OCI-LY7 (cell line): ENCODE measurements at regions not wholly inside any gene's neighbourhood (a gene's known extent, or its start where the extent isn't known, plus 50 kb on each side); places are given as distances from the start of the nearest gene placed in this dataset.

Source experiments
- BruUV-seq: library from RNA; stranded (reverse); fragments of 400-500 nt; replicated peaks from 2 replicates; lab custom pipeline; 2021; lab: Mats Ljungman, UMichigan
- CTCF ChIA-PET: fragments of 300-600 bp; sonication (Branson Sonifier 250); formaldehyde crosslinking; loops from one replicate; lab custom pipeline; 2022; ENCODE audit warnings: antibody characterized with exemption; ENCODE audit not compliant: unreplicated experiment; lab: Charles Lee
- POLR2A ChIA-PET: fragments of 300-600 bp; sonication (Branson Sonifier 250); formaldehyde crosslinking; loops from one replicate; lab custom pipeline; 2022; ENCODE audit warnings: antibody characterized with exemption; lab: Charles Lee
- DNase-seq: peaks from one replicate; pipeline ENCODE4 v3.0.0-alpha.2; 2015; ENCODE audit warnings: low spot score
- H2AFZ ChIP-seq: fragments of 200-600 bp; sonication (generic), shearing (Covaris generic); 2 replicates; pipeline ENCODE4 v1.6.1; 2014; ENCODE audit warnings: mild to moderate bottlenecking, antibody characterized with exemption, low read length, moderate library complexity
- H3K27ac ChIP-seq: fragments of 200-600 bp; sonication (generic); 2 replicates; pipeline ENCODE4 v1.5.1; 2014; ENCODE audit warnings: mixed run types, low read depth, mild to moderate bottlenecking, moderate library complexity, low read length, inconsistent platforms; ENCODE audit not compliant: poor library complexity, severe bottlenecking
- H3K36me3 ChIP-seq: fragments of 200-600 bp; sonication (generic); 2 replicates; pipeline ENCODE4 v1.6.1; 2014; ENCODE audit warnings: mild to moderate bottlenecking, antibody characterized with exemption, low read length, moderate library complexity, mixed read lengths; ENCODE audit not compliant: insufficient read depth
- H3K4me1 ChIP-seq: fragments of 200-600 bp; sonication (generic); 2 replicates; pipeline ENCODE4 v1.5.1; 2014; ENCODE audit warnings: mild to moderate bottlenecking, low read length; ENCODE audit not compliant: insufficient read depth, poor library complexity, severe bottlenecking
- H3K4me2 ChIP-seq: fragments of 200-600 bp; sonication (generic); 2 replicates; pipeline ENCODE4 v1.6.1; 2014; ENCODE audit warnings: mild to moderate bottlenecking, low read length
- H3K4me3 ChIP-seq: fragments of 200-600 bp; sonication (generic); 2 replicates; pipeline ENCODE4 v1.5.1; 2014; ENCODE audit warnings: mild to moderate bottlenecking, low read depth, low read length; ENCODE audit not compliant: poor library complexity, severe bottlenecking
- H3K79me2 ChIP-seq: fragments of 200-600 bp; sonication (generic); 2 replicates; pipeline ENCODE4 v1.6.1; 2016; ENCODE audit warnings: low read depth, mild to moderate bottlenecking, low read length, moderate library complexity, mixed read lengths; ENCODE audit not compliant: insufficient read depth
- H3K9me2 ChIP-seq: fragments of 200-600 bp; sonication (generic); 2 replicates; pipeline ENCODE4 v1.6.1; 2016; ENCODE audit warnings: mild to moderate bottlenecking, low read length, mixed read lengths; ENCODE audit not compliant: insufficient read depth
- H3K9me3 ChIP-seq: fragments of 200-600 bp; sonication (generic); 2 replicates; pipeline ENCODE4 v1.6.1; 2014; ENCODE audit warnings: mild to moderate bottlenecking, mixed run types, low read length, mixed read lengths
- H4K20me1 ChIP-seq: fragments of 200-600 bp; sonication (generic); 2 replicates; pipeline ENCODE4 v1.6.1; 2014; ENCODE audit warnings: mild to moderate bottlenecking, antibody characterized with exemption, low read length, moderate library complexity, mixed read lengths; ENCODE audit not compliant: insufficient read depth
- CTCF ChIP-seq: fragments of 200-600 bp; sonication (generic); conservative IDR thresholded peaks from 2 replicates; pipeline ENCODE4 v1.5.1; 2014; ENCODE audit warnings: mild to moderate bottlenecking, antibody characterized with exemption, low read length, moderate library complexity, mixed read lengths
- EZH2phosphoT487 ChIP-seq: fragments of 200-600 bp; sonication (generic); IDR thresholded peaks from 2 replicates; pipeline ENCODE4 v1.6.1; 2018; ENCODE audit warnings: low read depth, borderline replicate concordance, mild to moderate bottlenecking, mixed run types, antibody characterized with exemption, low read length, moderate library complexity, mixed read lengths
- intact Hi-C: fragments of 100-400 bp; cut with micrococcal nuclease; formaldehyde crosslinking; loops from one replicate; pipeline ENCODE4 v1.10.0; 2022; ENCODE audit not compliant: unreplicated experiment

GRCh38 chr4:141417387-141417786 is 196.7 kb downstream of the ZNF330 start:
- no TSS peak for BruUV-seq
- POLR2A ChIA-PET: no interaction called here
- intact Hi-C loops: no loop called here

GRCh38 chr4:141425124-141425523 is 204.4 kb downstream of the ZNF330 start:
- BruUV-seq: no TSS peak
- no peak overlapping the region for H3K4me2 ChIP-seq
- H3K79me2 ChIP-seq: no peaks in the 10 kb centered on the region
- no peaks in the 10 kb centered on the region for H3K9me2 ChIP-seq
- ChIA-PET POLR2A (interaction anchor here (0.6 to 1.1 kb wide), 2 partner anchors 10 to 911 kb away, joined by 3 read pairs; no protein-coding TSS in a partner anchor), CTCF (no interaction called here)
- H3K27ac ChIP-seq: no peak overlapping the region
- no peaks in the 10 kb centered on the region for H3K9me3 ChIP-seq
- intact Hi-C loops: no loop called here
- DNase-seq: no peak
- H3K36me3 ChIP-seq: no peaks in the 10 kb centered on the region
- no peak for TF ChIP-seq CTCF
- H3K4me1 ChIP-seq: no peaks in the 10 kb centered on the region
- H3K4me3 ChIP-seq: no peak overlapping the region
- H4K20me1 ChIP-seq: no peaks in the 10 kb centered on the region
- no peak overlapping the region for H2AFZ ChIP-seq

More at GRCh38 chr4:141417387-141417786, 196.7 kb downstream of the ZNF330 start:
- Histone ChIP-seq H3K79me2 (no peaks in the 10 kb centered on the region), H3K9me3 (no peaks in the 10 kb centered on the region), H3K4me2 (no peak overlapping the region), H4K20me1 (no peaks in the 10 kb centered on the region), H3K27ac (no peak overlapping the region), H3K36me3 (no peaks in the 10 kb centered on the region), H3K4me1 (no peaks in the 10 kb centered on the region), H3K9me2 (no peaks in the 10 kb centered on the region), H2AFZ (no peak overlapping the region), H3K4me3 (no peak overlapping the region)
- TF ChIP-seq CTCF: no peak
- TF ChIP-seq EZH2phosphoT487: no peak
- DNase-seq: no peak
- CTCF ChIA-PET: no interaction called here

GRCh38 chr4:141427726-141428296 is 207.1 kb downstream of the ZNF330 start:
- no peak for DNase-seq
- BruUV-seq: no TSS peak
- intact Hi-C loops: no loop called here
- no peak overlapping the region for H3K27ac ChIP-seq
- no peaks in the 10 kb centered on the region for H3K9me2 ChIP-seq
- H3K4me2 ChIP-seq: no peak overlapping the region
- H2AFZ ChIP-seq: no peak overlapping the region
- no peaks in the 10 kb centered on the region for H3K79me2 ChIP-seq
- no peak overlapping the region for H3K4me3 ChIP-seq
- H3K4me1 ChIP-seq: no peaks in the 10 kb centered on the region
- H3K9me3 ChIP-seq: no peaks in the 10 kb centered on the region
- H3K36me3 ChIP-seq: no peaks in the 10 kb centered on the region
- H4K20me1 ChIP-seq: no peaks in the 10 kb centered on the region
- TF ChIP-seq CTCF (no peak), EZH2phosphoT487 (no peak)
- ChIA-PET CTCF (no interaction called here), POLR2A (no interaction called here)
